ENCODE measurements at regions not wholly inside any gene's neighbourhood (a gene's known extent, or its start where the extent isn't known, plus 50 kb on each side); places are given as distances from the start of the nearest gene placed in this dataset.

- Histone ChIP-seq H2AK5ac (ENCODE audit: low read depth, low read length) (no peak overlapping the region), H2BK12ac (ENCODE audit: low read depth, low read length) (no peak overlapping the region), H3K9ac (replicated peaks in 1 of 4; ENCODE audit: extremely low read depth in 1 of 4, low read depth in 3 of 4, low read length in 3 of 4) (no peak overlapping the region), H3K14ac (ENCODE audit: insufficient read length) (no peak overlapping the region), H3K79me1 (ENCODE audit: low read depth, low read length) (no peaks in the 10 kb centered on the region), H2BK120ac (replicated peaks; ENCODE audit: low read depth, low read length) (no peak overlapping the region), H4K20me1 (replicated peaks in 1 of 2; ENCODE audit: control insufficient read depth in 1 of 2, insufficient read depth in 2 of 2, low read length in 2 of 2) (no peaks in the 10 kb centered on the region), H3K4me2 (ENCODE audit: insufficient read depth in 1 of 2, low read depth in 2 of 2, low read length in 2 of 2) (no peak overlapping the region), H3K4me1 (replicated peaks in 1 of 4; ENCODE audit: control insufficient read depth in 3 of 4, insufficient read depth in 4 of 4, low read length in 3 of 4) (no peaks in the 10 kb centered on the region), H3K27me3 (replicated peaks in 1 of 4; ENCODE audit: control insufficient read depth in 3 of 4, extremely low read depth in 1 of 4, insufficient read depth in 3 of 4, low read length in 3 of 4) (no peaks in the 10 kb centered on the region), H3K4ac (replicated peaks; ENCODE audit: insufficient read length, low read depth, low read length) (no peak overlapping the region), H3K18ac (ENCODE audit: extremely low read depth, low read length) (no peak overlapping the region), H2BK15ac (ENCODE audit: low read length) (no peak overlapping the region), H2BK20ac (ENCODE audit: low read length) (no peak overlapping the region), H3K79me2 (ENCODE audit: control insufficient read depth in 1 of 2, insufficient read depth in 2 of 2, low read length in 2 of 2) (no peaks in the 10 kb centered on the region), H3K9me3 (ENCODE audit: insufficient read depth in 2 of 2, low read depth in 1 of 2, low read length in 1 of 2) (no peaks in the 10 kb centered on the region), H2BK5ac (ENCODE audit: low read depth, low read length) (no peak overlapping the region), H3K27ac (ENCODE audit: low read depth, low read length) (no peak overlapping the region), H4K8ac (ENCODE audit: extremely low read depth, insufficient read depth, low read length) (no peak overlapping the region), H4K5ac (ENCODE audit: insufficient read length, low read depth, low read length) (no peak overlapping the region), H3K4me3 (ENCODE audit: extremely low read depth in 1 of 4, insufficient read depth in 2 of 4, low read depth in 3 of 4, low read length in 4 of 4) (no peak overlapping the region), H3K36me3 (ENCODE audit: control insufficient read depth in 2 of 4, insufficient read depth in 4 of 4, low read length in 3 of 4) (no peaks in the 10 kb centered on the region), H4K91ac (replicated peaks; ENCODE audit: insufficient read length, low read length) (no peak overlapping the region), H2AFZ (ENCODE audit: low read length) (no peak overlapping the region), H3K23ac (ENCODE audit: insufficient read length) (no peak overlapping the region), H3K56ac (replicated peaks; ENCODE audit: insufficient read length, low read depth, low read length) (no peak overlapping the region), H3K23me2 (ENCODE audit: low read depth, low read length) (no peaks in the 10 kb centered on the region; the same call in 1 of the 2 replicates)
- DNase-seq (ENCODE audit: low read depth in 1 of 2, low spot score in 2 of 2) (no peak), FAIRE-seq (no peak)
- POLR2A ChIA-PET (ENCODE audit: partially characterized antibody), result no interaction called here
- CTCF ChIA-PET (ENCODE audit: partially characterized antibody), result interaction anchor here (0.6 kb wide), 1 partner anchor 71 kb away, joined by 3 read pairs; no protein-coding TSS in a partner anchor
- WGBS, 2 experiments (ENCODE audit: extremely low coverage in 1 of 2, insufficient coverage in 1 of 2, insufficient read length in 1 of 2, insufficient replicate concordance in 2 of 2, low coverage in 1 of 2, low lambda C conversion rate in 2 of 2, missing lambda C conversion rate in 1 of 2), result 94% methylated on average over 2 of the region's 2 CpGs; no CpG with 5 or more reads in 1 of the 2 experiments
- TF ChIP-seq, protein P1, sequence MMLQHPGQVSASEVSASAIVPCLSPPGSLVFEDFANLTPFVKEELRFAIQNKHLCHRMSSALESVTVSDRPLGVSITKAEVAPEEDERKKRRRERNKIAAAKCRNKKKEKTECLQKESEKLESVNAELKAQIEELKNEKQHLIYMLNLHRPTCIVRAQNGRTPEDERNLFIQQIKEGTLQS (IDR thresholded peaks at IDR 0.05; ENCODE audit: insufficient read depth, low read depth, low read length), result no peak
- TF ChIP-seq RXRA (IDR thresholded peaks at IDR 0.05; ENCODE audit: insufficient read depth, low read depth, low read length) (no peak), RAD21 (IDR thresholded peaks at IDR 0.05 in 1 of 2, conservative IDR thresholded peaks at IDR 0.05 in 1 of 2; ENCODE audit: low read depth in 2 of 2, low read length in 2 of 2) (no peak), HDAC2 (IDR thresholded peaks at IDR 0.05; ENCODE audit: borderline replicate concordance in 1 of 2, low read depth in 2 of 2, low read length in 2 of 2) (no peak), CBX5 (IDR thresholded peaks at IDR 0.05; ENCODE audit: low read depth, low read length) (no peak), SIRT6 (IDR thresholded peaks at IDR 0.05; ENCODE audit: low read length) (no peak), MAX (IDR thresholded peaks at IDR 0.05) (no peak), TCF12 (IDR thresholded peaks at IDR 0.05; ENCODE audit: low read depth, low read length) (no peak)
Measured at GRCh38 chr4:187908731-187909130, 86.8 kb upstream of the ZFP42 start.

Measured in H1 (cell line).